GM12891 (cell line): ENCODE measurements at regions not wholly inside any gene's neighbourhood (a gene's known extent, or its start where the extent isn't known, plus 50 kb on each side); places are given as distances from the start of the nearest gene placed in this dataset.
"Not testable (repeated sequence)": the region's sequence is repeated elsewhere in the genome, so short reads cannot be mapped to it uniquely, and the experiment has no call there.

Experiments
- DNase-seq: peaks from one replicate; pipeline ENCODE4 v3.0.0; 2011; ENCODE audit warnings: low spot score; ENCODE audit not compliant: insufficient read length
- FAIRE-seq: peaks from 2 replicates; lab custom pipeline; 2011; peaks lifted over from hg19 to GRCh38; lab: Jason Lieb, UNC
- PAX5 ChIP-seq: IDR thresholded peaks from 2 replicates; pipeline ENCODE4 v1.6.1; 2011; ENCODE audit warnings: low read length, moderate library complexity, mild to moderate bottlenecking; ENCODE audit not compliant: insufficient read depth, severe bottlenecking
- POLR2A ChIP-seq: IDR thresholded peaks from 2 replicates; pipeline ENCODE4 v1.6.1; 2011; ENCODE audit warnings: low read depth, low read length, control low read depth
- POLR2AphosphoS5 ChIP-seq: IDR thresholded peaks from 2 replicates; pipeline ENCODE4 v1.6.1; 2011; ENCODE audit warnings: low read depth, low read length, control low read depth
- POU2F2 ChIP-seq: IDR thresholded peaks from 2 replicates; pipeline ENCODE4 v1.6.1; 2011; ENCODE audit warnings: low read depth, mild to moderate bottlenecking, control low read depth, low read length, moderate library complexity
- SPI1 ChIP-seq: IDR thresholded peaks from 2 replicates; pipeline ENCODE4 v1.6.1; 2011; ENCODE audit warnings: low read depth, low read length, control low read depth
- TAF1 ChIP-seq: IDR thresholded peaks from 2 replicates; pipeline ENCODE4 v1.6.1; 2011; ENCODE audit warnings: low read depth, low read length, control low read depth

GRCh38 chr5:57360871-57361270 is 121.7 kb downstream of the ACTBL2 start:
- no peak for DNase-seq
- TF ChIP-seq POLR2A = no peak
- TF ChIP-seq TAF1 = no peak
- TF ChIP-seq POU2F2 = no peak
- TF ChIP-seq SPI1 = no peak
- TF ChIP-seq PAX5 = no peak
- TF ChIP-seq POLR2AphosphoS5 = no peak
- FAIRE-seq = no peak

DNA sequence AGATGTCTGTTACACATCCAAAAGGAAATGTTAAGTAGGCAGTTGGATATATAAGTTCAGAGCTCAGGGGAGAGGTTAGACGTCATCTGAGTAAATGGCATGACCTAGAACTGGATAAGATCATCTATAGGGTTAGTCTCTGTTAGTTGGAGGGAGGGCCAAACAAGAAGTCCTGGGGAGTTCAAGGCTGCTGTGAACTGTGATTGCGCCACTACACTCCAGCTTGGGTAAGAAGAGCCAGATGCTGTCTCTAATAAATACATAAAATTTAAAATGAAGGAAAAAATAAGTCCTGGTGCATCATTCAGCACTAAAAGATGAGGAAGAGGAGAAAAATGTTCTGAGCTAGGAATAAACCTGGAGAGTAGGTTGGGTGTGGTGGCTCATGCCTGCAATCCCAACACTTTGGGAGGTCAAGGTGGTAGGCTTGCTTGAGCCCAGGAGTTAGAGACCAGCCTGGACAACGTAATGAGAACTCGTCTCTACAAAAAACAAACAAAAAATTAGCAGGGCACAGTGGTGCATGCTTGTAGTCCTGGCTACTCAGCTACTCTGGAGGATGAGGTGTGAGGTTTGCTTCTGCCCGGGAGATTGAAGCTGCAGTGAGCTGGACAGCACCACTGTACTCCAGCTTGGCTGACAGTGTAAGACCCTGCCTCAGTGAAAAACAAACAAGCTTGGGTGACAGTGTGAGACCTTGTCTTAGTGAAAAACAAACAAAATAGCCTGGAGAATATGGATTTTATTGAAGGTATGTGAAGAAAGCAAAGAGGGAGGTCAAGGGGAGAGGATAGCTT is 123.6 kb downstream of the ACTBL2 start:
- TF ChIP-seq TAF1 (no peak), POLR2AphosphoS5 (no peak), SPI1 (no peak), PAX5 (no peak), POU2F2 (no peak), POLR2A (no peak)
- FAIRE-seq (no peak), DNase-seq (no peak)

- FAIRE-seq, DNase-seq: not testable (repeated sequence)
Observed at GRCh38 chr5:57356850-57357249, 125.8 kb downstream of the ACTBL2 start.

DNA sequence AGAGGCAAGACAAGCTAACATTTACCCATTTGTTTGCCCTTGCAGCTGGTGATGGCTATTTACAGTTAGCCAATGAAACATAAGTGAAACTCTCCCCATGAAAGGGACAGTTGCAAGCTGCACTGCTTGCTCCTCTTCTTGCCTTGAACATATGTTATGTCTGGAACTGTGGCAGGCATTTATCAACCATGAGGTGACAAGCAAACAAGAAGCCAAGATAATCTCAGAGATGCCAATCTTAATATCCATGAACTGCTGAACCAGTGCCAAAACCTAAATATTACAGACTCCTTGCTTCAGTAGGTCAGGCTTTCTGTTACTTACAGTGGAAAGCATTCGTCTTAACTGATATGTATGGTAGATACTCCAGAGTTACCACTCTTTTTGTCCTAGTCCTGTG is 133.4 kb downstream of the ACTBL2 start:
- DNase-seq (no peak), FAIRE-seq (no peak)
- TF ChIP-seq SPI1 = no peak
- no peak for TF ChIP-seq PAX5
- TF ChIP-seq POLR2A = no peak
- no peak for TF ChIP-seq POLR2AphosphoS5
- no peak for TF ChIP-seq POU2F2
- no peak for TF ChIP-seq TAF1

- no peak for TF ChIP-seq POLR2A
- no peak for TF ChIP-seq POU2F2
- TF ChIP-seq TAF1 = no peak
- no peak for TF ChIP-seq SPI1
- no peak for TF ChIP-seq PAX5
- no peak for TF ChIP-seq POLR2AphosphoS5
- no peak for FAIRE-seq
Observed at GRCh38 chr5:57348376-57349140, 134.1 kb downstream of the ACTBL2 start.

DNA sequence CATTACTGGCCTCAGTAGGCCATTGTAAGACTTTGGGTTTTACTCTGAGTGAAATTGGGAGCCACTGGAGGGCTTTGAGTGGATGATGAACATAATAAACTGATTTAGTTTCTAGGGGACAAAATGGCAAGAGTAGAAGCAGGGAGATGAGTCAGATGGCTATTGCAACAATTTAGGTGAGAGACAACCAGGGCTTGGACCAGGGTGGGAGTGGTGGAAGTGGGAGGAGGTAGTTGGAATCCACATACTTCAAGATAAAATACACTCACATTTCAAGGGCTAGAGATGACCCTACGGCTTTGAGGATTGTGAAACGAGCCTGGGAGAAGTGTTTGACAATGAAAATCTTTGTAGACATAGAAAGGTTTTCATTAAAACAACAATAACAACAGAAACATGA is 136.3 kb downstream of the ACTBL2 start:
- DNase-seq (no peak), FAIRE-seq (no peak)
- TF ChIP-seq POLR2A (no peak), POLR2AphosphoS5 (no peak), SPI1 (no peak)

More at GRCh38 chr5:57348376-57349140, 134.1 kb downstream of the ACTBL2 start:
- DNase-seq = no peak

DNA sequence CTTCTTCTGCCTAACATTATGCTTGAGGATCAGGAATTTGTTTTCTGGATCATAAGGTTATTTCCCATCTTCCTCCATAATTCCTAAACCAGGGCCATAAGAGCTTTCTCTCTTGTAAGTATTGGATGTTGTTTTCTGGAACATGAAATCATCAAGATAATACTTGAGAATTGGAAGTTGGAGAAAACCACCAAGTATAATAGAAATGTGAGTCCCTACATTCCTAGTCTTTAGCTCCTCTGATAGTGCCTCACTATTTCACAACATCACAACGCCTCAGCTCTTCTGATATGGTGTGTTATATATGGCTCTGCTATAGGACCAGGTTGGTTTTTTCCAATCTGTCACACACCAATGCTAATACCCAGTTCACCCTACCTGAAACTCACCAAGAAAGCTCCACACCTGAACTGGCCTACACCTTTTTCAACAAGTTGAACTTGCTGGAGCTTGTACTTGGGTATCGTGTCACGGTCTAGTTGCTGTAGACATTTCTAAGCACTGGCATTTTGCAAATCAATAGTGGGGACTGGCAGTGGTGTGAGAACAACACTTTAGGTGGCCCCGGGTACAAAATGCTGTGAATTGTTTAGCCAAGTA is 141.1 kb downstream of the ACTBL2 start:
- DNase-seq (no peak), FAIRE-seq (no peak)
- no peak for TF ChIP-seq PAX5
- TF ChIP-seq POLR2A = no peak
- TF ChIP-seq SPI1 = no peak
- TF ChIP-seq POU2F2 = no peak
- TF ChIP-seq TAF1 = no peak
- no peak for TF ChIP-seq POLR2AphosphoS5

DNA sequence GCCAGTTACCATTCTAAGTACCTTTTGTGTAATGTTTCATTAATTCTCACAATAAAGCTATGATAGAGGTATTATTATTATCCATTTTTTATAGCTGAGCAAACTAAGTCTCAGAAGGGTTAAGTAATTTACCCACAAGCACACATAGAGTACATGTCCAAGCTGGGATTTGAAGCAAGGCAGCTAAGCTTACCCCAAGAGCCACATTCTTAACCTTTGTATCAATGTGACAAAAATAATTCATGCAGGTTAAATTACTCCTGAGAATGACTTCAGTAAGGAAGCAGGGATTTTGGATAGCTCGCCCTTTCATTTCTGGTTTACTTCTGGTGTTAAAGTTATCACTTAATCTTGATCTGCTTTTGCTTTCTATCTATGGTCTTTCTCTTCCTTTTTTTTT is 141.9 kb downstream of the ACTBL2 start:
- FAIRE-seq (no peak), DNase-seq (no peak)
- TF ChIP-seq POLR2A = no peak
- TF ChIP-seq PAX5 = no peak
- no peak for TF ChIP-seq TAF1
- TF ChIP-seq POU2F2 = no peak
- TF ChIP-seq SPI1 = no peak
- no peak for TF ChIP-seq POLR2AphosphoS5

DNA sequence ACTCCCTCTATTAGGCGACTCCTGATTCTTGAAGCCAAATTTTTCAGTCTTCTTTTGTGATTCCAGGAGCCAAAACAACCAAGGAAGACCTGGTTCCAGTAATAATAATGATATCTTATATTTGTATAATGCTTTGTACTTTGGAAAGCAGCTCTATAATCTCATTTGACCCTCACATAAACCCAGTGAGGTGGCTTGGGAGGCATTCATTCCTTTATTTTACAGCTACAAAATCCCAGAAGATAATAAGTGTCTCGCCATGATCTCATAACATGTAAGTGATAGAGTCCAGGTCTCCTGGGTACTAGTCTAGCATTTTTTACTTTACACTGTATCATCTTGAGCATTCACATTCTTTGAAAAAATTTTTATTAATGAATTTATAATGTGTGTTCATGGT is 143.1 kb downstream of the ACTBL2 start:
- TF ChIP-seq POLR2AphosphoS5 (no peak), PAX5 (no peak)
- FAIRE-seq = no peak

GRCh38 chr5:57338868-57339340 is 143.7 kb downstream of the ACTBL2 start:
- TF ChIP-seq SPI1 = no peak
- no peak for FAIRE-seq
- no peak for DNase-seq

More for the DNA sequence above, 143.1 kb downstream of the ACTBL2 start:
- no peak for DNase-seq
